AG08396 (cell line): ENCODE measurements at regions not wholly inside any gene's neighbourhood (a gene's known extent, or its start where the extent isn't known, plus 50 kb on each side); places are given as distances from the start of the nearest gene placed in this dataset.
"Not testable (repeated sequence)": the region's sequence is repeated elsewhere in the genome, so short reads cannot be mapped to it uniquely, and the experiment has no call there.

ENCODE experiments used
- DNase-seq: peaks from one replicate; pipeline ENCODE4 v3.0.0; 2012; ENCODE audit warnings: low spot score, mixed read lengths

- no peak for DNase-seq
Measured at GRCh38 chr13:50452756-50453155, 390.7 kb downstream of the DLEU7 start.

GRCh38 chr13:50453188-50453587, 390.3 kb downstream of the DLEU7 start:
- no peak for DNase-seq

- no peak for DNase-seq
Measured at GRCh38 chr13:50456111-50456510, 387.4 kb downstream of the DLEU7 start.

- DNase-seq, result no peak
Measured at GRCh38 chr13:50457415-50458393, 385.8 kb downstream of the DLEU7 start.

- no peak for DNase-seq
Measured at GRCh38 chr13:50459046-50459445, 384.4 kb downstream of the DLEU7 start.

GRCh38 chr13:50459658-50460057, 383.8 kb downstream of the DLEU7 start:
- no peak for DNase-seq

GRCh38 chr13:50460358-50460757, 383.1 kb downstream of the DLEU7 start:
- DNase-seq, result no peak

- DNase-seq, result no peak
Measured at GRCh38 chr13:50461189-50461588, 382.3 kb downstream of the DLEU7 start.

GRCh38 chr13:50463719-50464118, 379.8 kb downstream of the DLEU7 start:
- DNase-seq, result no peak

- no peak for DNase-seq
Measured at GRCh38 chr13:50464349-50465251, 378.9 kb downstream of the DLEU7 start.

- DNase-seq, result no peak
Measured at GRCh38 chr13:50466456-50466855, 377.0 kb downstream of the DLEU7 start.

GRCh38 chr13:50467156-50468110, 376.1 kb downstream of the DLEU7 start:
- no peak for DNase-seq

- DNase-seq, result no peak
Measured at GRCh38 chr13:50468849-50469669, 374.4 kb downstream of the DLEU7 start.

GRCh38 chr13:50473050-50473449, 370.4 kb downstream of the DLEU7 start:
- DNase-seq, result not testable (repeated sequence)

- no peak for DNase-seq
Measured at GRCh38 chr13:50474088-50474662, 369.3 kb downstream of the DLEU7 start.

- DNase-seq, result no peak
Measured at GRCh38 chr13:50476577-50477285, 366.8 kb downstream of the DLEU7 start.

- DNase-seq, result no peak
Measured at GRCh38 chr13:50481936-50482335, 361.6 kb downstream of the DLEU7 start.

GRCh38 chr13:50483416-50483815, 360.1 kb downstream of the DLEU7 start:
- no peak for DNase-seq

- DNase-seq, result no peak
Measured at GRCh38 chr13:50484472-50485113, 358.9 kb downstream of the DLEU7 start.
